Bronchial epithelial cell (primary cell): ENCODE measurements at regions not wholly inside any gene's neighbourhood (a gene's known extent, or its start where the extent isn't known, plus 50 kb on each side); places are given as distances from the start of the nearest gene placed in this dataset.

Experiments used
- DNase-seq: peaks from one replicate; pipeline ENCODE4 v3.0.0-alpha.2; 2010; ENCODE audit warnings: low read depth
- FAIRE-seq: peaks from 2 replicates; lab custom pipeline; 2011; peaks lifted over from hg19 to GRCh38; lab: Jason Lieb, UNC
- H3K27me3 ChIP-seq: 2 replicates; pipeline ENCODE4 v1.5.1; 2011; ENCODE audit warnings: low read length; ENCODE audit not compliant: control insufficient read depth, insufficient read depth
- H3K36me3 ChIP-seq: 2 replicates; pipeline ENCODE4 v1.5.1; 2011; ENCODE audit warnings: low read length; ENCODE audit not compliant: control insufficient read depth, insufficient read depth
- H3K4me3 ChIP-seq: 2 replicates; pipeline ENCODE4 v1.5.1; 2011; ENCODE audit warnings: mild to moderate bottlenecking, low read depth, low read length, control low read depth
- TF ChIP-seq, protein P1 (sequence below): IDR thresholded peaks from 2 replicates; pipeline ENCODE4 v1.5.1; 2011; ENCODE audit warnings: mild to moderate bottlenecking, moderate library complexity, low read length, control low read depth, inconsistent platforms; ENCODE audit not compliant: insufficient read depth, severe bottlenecking

DNA sequence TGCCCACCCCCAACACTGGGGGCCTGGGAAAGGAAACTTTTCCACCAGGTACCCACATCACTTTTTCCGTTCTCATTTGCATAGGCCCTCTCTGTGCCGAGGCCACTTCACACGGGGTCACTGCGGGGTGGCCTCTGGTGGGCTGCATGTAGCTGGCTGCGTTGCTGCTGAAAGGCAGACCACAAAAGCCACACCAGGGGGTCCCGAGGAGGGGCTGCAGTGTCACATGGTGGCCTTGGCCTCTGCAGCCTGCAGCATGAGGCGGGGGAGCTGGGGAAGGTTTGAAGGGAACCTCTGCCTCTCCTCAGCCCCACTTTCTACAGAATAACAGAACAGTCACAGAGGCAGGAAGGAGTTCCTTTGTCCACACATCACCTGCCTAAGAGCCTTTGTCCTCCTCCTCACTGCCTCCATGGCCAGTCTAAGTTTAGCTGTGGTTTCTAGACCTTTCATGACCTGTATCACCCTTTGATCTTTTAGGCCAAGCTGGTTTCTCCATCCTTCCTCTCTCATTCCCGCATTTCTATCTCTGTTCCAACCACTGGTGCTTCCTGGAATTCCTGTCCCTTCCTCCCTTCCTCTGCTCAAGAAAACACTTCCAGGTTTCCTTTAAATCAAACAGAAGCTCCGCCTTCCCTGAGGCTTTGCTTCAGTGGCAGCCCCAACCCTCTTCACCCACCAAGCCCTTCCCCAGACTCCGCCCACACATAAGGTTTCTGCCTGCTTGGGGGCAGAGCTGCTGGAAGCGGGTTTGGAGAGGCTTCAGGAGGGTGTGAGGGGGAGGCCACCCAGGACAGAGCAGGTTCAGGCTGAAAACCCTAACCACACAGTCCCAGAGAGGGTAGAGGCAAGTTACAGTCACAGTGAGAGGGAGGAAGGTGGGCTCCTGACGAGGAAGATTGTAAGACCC is 150.7 kb upstream of the TLE3 start:
- Histone ChIP-seq H3K4me3 (no peak overlapping the region), H3K27me3 (peaks cover 6% of the 10 kb centered on the region), H3K36me3 (no peaks in the 10 kb centered on the region)
- FAIRE-seq: no peak
- no peak for DNase-seq
- TF ChIP-seq, protein P1, sequence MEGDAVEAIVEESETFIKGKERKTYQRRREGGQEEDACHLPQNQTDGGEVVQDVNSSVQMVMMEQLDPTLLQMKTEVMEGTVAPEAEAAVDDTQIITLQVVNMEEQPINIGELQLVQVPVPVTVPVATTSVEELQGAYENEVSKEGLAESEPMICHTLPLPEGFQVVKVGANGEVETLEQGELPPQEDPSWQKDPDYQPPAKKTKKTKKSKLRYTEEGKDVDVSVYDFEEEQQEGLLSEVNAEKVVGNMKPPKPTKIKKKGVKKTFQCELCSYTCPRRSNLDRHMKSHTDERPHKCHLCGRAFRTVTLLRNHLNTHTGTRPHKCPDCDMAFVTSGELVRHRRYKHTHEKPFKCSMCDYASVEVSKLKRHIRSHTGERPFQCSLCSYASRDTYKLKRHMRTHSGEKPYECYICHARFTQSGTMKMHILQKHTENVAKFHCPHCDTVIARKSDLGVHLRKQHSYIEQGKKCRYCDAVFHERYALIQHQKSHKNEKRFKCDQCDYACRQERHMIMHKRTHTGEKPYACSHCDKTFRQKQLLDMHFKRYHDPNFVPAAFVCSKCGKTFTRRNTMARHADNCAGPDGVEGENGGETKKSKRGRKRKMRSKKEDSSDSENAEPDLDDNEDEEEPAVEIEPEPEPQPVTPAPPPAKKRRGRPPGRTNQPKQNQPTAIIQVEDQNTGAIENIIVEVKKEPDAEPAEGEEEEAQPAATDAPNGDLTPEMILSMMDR: no peak

DNA sequence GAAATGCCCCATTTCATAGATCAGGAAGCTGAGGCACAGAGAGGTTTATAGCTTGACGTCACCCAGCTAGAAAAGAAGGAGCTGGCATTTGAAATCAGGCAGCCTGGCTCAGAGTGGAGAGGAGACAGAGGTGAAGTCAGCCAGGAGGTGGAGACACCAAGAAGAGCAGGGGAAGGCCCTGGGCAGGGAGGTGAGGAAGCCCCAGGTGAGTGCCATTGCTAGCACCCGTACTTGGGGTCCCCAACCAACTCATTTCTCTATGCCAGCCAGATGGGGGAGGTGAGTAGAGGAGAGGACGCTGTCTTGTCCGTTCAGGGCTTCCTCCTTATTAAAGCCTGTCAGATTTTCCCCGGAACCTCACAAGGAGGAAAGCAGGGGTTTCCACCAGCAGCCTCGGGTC is 149.6 kb upstream of the TLE3 start:
- no peak for FAIRE-seq
- TF ChIP-seq, protein P1: no peak
- Histone ChIP-seq H3K36me3 (no peaks in the 10 kb centered on the region), H3K27me3 (peaks cover 9% of the 10 kb centered on the region), H3K4me3 (no peak overlapping the region)
- DNase-seq: no peak

DNA sequence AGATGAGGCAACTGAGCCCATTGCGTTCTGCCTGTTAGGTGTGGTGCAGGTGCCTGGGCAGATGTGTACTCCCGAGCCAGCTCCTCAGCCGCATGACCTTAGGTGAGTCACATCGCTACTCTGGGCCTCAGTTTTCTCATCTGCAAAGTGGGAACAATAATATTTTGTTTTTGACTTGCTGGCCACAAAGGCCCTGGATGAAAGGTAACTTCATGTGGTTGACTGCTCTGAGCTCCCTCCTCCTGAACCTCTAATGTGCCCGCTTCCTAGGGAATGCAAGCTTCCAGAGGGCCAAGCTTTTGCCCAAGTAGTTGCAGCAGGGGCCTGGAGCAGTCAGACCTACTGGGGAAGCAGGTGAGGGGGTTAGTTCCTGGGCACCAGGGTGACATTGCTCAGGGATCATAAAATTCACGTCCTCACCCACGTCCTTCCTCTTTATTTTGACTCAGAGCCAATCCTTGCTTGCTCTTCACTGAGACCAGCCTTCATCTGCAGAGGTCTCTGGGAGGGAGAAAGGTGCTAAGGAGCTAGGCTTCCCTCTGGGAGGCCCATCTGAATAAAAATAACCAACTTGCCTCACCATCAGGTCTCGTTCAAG is 149.0 kb upstream of the TLE3 start:
- TF ChIP-seq, protein P1: no peak
- DNase-seq: no peak
- no peak overlapping the region for H3K4me3 ChIP-seq
- H3K36me3 ChIP-seq: no peaks in the 10 kb centered on the region
- peaks cover 9% of the 10 kb centered on the region for H3K27me3 ChIP-seq
- FAIRE-seq: no peak

DNA sequence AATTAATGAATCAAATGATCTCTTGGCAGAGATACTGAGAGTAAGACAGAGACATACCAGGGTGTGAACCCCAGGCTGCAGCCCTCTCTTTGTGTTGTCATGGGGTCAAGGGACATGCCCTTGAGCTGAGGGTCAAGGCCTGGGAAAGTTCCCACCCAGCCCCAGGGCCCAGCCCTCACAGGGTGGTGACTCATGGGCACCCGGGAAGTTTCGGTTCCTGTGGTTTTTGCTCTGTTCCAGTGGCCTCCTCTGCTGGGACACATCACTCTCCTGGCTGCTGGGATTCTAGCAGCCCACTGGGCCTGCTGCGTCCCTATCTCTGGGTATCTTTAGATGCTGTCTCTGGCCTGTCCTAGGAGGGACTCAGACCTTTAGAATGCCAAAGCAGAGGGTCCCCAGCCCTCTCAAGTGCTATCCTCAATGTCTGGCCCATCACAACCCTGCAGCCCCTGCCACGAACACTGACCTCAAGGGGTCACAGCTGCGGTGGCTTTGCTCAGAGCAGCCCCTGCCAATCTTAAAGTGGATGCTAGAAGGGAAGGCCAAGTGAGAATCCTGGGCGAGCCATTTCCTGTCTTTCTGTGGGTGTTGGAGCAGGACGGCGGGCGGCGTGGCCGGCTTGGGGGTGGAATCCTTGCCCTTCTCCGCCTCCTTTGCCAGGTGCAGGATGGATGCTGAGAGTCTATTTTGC is 148.4 kb upstream of the TLE3 start:
- peaks cover 9% of the 10 kb centered on the region for H3K27me3 ChIP-seq
- DNase-seq (peak; percentile 63), FAIRE-seq (no peak)
- no peaks in the 10 kb centered on the region for H3K36me3 ChIP-seq
- no peak overlapping the region for H3K4me3 ChIP-seq
- TF ChIP-seq, protein P1: no peak

DNA sequence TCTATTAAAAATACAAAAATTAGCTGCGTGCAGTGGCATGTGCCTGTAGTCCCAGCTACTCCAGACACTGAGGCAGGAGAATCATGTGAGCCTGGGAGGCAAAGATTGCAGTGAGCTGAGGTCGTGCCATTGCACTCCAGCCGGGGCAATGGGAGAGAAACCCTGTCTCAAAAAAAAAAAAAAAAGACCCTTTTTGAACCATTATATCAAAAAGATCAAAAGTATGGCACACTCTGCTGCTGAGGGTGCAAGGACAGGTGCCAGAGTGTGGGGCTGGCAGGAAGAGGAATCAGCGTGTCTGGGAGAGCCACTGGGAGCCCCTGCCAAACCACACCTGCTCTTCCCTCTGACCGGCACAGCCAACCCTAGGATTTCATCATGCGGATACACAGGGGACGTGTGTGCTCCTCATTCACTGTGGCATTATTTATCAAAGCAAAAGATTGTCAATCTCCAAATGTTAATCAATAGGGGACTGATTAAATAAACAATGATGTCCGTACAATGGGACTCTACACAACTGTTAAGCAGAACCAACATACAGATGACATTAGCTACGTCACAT is 147.3 kb upstream of the TLE3 start:
- no peak for FAIRE-seq
- Histone ChIP-seq H3K27me3 (peaks cover 9% of the 10 kb centered on the region), H3K4me3 (no peak overlapping the region), H3K36me3 (no peaks in the 10 kb centered on the region)
- DNase-seq: no peak
- TF ChIP-seq, protein P1: no peak
